ENCODE measurements at regions not wholly inside any gene's neighbourhood (a gene's known extent, or its start where the extent isn't known, plus 50 kb on each side); places are given as distances from the start of the nearest gene placed in this dataset.

DNA sequence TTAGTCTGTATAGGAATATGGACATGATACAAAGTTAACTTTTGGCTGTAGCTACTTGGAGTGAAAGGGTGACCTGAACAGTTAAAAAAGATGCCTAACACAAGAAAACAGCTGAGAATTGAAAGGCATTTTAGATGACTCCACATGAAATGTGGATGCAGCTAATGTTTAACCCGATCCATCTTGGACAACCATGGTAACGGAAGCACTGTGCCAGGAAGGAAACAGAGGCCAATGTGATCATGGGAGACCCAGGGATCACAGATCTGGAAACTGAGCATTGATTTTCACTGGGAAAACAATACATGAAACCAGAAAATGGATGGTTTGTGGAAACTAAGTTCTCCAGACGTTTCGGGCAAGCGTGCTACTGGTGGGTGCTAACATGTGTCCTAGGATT, 669.1 kb downstream of the GALR1 start:
- no peak for DNase-seq (ENCODE audit: extremely low read depth, low read depth)
- TF ChIP-seq, protein P1, sequence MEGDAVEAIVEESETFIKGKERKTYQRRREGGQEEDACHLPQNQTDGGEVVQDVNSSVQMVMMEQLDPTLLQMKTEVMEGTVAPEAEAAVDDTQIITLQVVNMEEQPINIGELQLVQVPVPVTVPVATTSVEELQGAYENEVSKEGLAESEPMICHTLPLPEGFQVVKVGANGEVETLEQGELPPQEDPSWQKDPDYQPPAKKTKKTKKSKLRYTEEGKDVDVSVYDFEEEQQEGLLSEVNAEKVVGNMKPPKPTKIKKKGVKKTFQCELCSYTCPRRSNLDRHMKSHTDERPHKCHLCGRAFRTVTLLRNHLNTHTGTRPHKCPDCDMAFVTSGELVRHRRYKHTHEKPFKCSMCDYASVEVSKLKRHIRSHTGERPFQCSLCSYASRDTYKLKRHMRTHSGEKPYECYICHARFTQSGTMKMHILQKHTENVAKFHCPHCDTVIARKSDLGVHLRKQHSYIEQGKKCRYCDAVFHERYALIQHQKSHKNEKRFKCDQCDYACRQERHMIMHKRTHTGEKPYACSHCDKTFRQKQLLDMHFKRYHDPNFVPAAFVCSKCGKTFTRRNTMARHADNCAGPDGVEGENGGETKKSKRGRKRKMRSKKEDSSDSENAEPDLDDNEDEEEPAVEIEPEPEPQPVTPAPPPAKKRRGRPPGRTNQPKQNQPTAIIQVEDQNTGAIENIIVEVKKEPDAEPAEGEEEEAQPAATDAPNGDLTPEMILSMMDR (IDR thresholded peaks at IDR 0.05; ENCODE audit: low read depth, low read length): no peak

DNA sequence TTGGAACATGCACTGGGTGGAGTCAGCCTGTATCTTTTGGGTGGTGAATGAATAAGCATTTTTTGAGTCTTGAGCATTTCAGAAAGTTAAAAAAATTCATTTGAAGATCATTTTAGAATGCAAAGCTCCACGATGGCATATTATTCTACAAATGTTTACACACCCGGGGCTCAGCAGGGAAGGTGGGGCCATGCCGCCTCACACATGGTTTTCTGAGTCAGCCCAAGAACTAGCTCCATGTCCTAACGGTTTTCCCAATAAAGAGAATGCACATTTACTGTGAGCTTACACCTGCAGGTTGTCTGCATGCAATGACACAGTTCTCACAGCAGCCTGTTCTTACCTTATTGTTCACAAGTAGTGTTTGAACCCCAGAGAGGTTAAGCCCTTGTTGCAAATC, 670.3 kb downstream of the GALR1 start:
- no peak for DNase-seq (ENCODE audit: extremely low read depth, low read depth)
- TF ChIP-seq, protein P1 (IDR thresholded peaks at IDR 0.05; ENCODE audit: low read depth, low read length): no peak

DNA sequence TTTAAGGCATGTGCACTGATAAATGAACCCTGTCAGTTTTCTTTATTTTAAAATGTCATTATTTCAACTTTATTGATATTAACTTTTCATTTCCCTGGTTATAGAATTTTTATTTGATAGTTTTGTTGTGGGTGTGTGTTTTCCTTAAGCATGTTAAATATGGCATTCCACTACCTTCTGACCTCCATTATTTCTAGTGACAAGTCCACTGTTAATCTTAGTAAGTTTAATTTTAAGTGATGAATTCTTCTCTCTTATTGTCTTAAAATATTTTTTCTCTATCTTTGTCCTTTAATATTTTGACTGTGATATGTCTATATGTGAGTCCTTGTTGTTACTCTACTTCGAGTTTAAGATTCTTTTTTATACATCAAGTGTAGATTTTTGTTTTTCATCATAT, 685.7 kb downstream of the GALR1 start:
- DNase-seq (ENCODE audit: extremely low read depth, low read depth): no peak
- TF ChIP-seq, protein P1 (IDR thresholded peaks at IDR 0.05; ENCODE audit: low read depth, low read length): no peak

- DNase-seq (ENCODE audit: extremely low read depth, low read depth): no peak
- TF ChIP-seq, protein P1 (IDR thresholded peaks at IDR 0.05; ENCODE audit: low read depth, low read length): no peak
These were observed 690.9 kb downstream of the GALR1 start for GRCh38 chr18:77940566-77940965.

DNA sequence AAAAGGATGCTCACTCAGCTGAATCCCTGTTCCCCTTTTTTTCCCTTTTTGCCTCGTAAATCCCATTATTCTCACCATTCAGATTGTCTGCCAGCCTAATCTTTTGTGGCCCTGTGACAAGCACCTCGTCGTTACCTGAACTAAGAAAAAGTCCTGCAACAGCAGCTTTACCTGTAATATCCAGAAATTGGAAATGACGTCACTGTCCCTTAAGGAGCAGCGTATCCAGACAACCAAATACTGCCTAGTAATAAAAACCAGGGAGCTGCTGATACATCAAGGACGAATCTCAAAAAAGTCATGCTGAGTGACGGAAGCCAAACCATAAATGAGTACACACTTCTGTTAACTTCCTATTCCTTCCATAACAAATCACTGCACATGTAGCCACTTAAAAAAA, 694.9 kb downstream of the GALR1 start:
- TF ChIP-seq, protein P1 (IDR thresholded peaks at IDR 0.05; ENCODE audit: low read depth, low read length): no peak
- DNase-seq (ENCODE audit: extremely low read depth, low read depth): no peak

DNA sequence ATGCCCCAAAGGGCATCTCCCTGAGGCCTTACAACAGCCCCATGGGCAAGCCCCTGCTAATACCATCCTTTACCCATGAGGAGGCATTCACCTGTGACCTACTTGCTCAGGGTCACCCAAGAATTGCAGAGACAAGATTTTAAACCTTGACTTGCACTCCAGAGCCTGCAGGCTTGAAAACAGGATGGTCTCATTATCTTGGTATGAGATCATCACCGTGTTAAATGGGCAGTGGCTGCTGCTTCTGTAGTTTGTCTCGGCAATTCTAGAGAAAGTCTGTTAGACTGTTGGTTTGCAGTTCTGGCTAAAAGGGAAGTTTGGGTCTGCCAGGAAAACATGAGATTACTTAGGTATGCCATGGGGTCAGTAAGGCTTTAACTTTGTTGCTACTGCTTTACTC, 698.9 kb downstream of the GALR1 start:
- DNase-seq (ENCODE audit: extremely low read depth, low read depth): no peak
- TF ChIP-seq, protein P1 (IDR thresholded peaks at IDR 0.05; ENCODE audit: low read depth, low read length): no peak

DNA sequence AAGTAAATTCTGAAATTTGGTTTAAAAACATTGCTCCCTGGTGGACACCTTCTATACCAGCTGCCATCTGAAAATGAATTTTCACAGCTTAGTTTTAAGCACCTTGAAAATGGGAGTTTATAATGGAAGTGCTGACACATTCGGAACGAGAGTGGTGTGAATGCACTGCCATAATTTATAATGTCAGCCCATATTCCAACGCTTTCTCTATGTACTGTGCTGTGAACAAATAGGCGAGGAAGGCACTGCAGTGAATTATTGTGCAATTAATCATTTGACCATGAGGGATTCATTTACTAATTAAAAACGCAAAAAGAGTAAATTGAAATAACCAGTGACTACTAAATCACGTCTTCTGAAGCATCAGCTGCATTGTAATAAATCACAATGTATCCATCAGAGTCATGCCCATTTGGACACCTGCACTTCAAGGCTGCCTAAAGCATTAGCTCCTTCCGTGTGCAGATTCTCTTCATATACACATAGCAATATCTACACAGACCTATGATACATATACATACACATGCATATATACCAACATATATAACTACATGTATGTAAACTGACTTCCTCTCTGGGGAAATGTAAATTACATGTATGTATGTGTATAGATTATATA, 699.8 kb downstream of the GALR1 start:
- DNase-seq (ENCODE audit: extremely low read depth, low read depth): no peak
- TF ChIP-seq, protein P1 (IDR thresholded peaks at IDR 0.05; ENCODE audit: low read depth, low read length): no peak

Measured in AG09319 (cell line).